GM12872 (cell line): ENCODE measurements at regions not wholly inside any gene's neighbourhood (a gene's known extent, or its start where the extent isn't known, plus 50 kb on each side); places are given as distances from the start of the nearest gene placed in this dataset.

ENCODE experiments used
- CTCF ChIP-seq: IDR thresholded peaks from 3 replicates; pipeline ENCODE4 v1.5.1; 2011; ENCODE audit warnings: low read depth, mild to moderate bottlenecking, low read length, moderate library complexity; ENCODE audit not compliant: insufficient read depth

GRCh38 chr7:94064541-94065191, 60.5 kb upstream of the BET1 start:
- 0 out of 3 replicates have a peak, but pooled peaks have one; percentile 11 for TF ChIP-seq CTCF

GRCh38 chr7:94067047-94067446, 62.9 kb upstream of the BET1 start:
- no peak for TF ChIP-seq CTCF

- TF ChIP-seq CTCF: no peak
These were observed 63.4 kb upstream of the BET1 start for GRCh38 chr7:94067506-94067905.

- TF ChIP-seq CTCF: no peak
These were observed 65.1 kb upstream of the BET1 start for GRCh38 chr7:94069162-94069739.

GRCh38 chr7:94080551-94080950, 76.4 kb upstream of the BET1 start:
- no peak for TF ChIP-seq CTCF

- TF ChIP-seq CTCF: no peak
These were observed 78.0 kb upstream of the BET1 start for GRCh38 chr7:94082126-94082525.

- peak; percentile 76 for TF ChIP-seq CTCF
These were observed 83.7 kb upstream of the BET1 start for GRCh38 chr7:94087664-94088352.
